ENCODE measurements at regions not wholly inside any gene's neighbourhood (a gene's known extent, or its start where the extent isn't known, plus 50 kb on each side); places are given as distances from the start of the nearest gene placed in this dataset.

DNA sequence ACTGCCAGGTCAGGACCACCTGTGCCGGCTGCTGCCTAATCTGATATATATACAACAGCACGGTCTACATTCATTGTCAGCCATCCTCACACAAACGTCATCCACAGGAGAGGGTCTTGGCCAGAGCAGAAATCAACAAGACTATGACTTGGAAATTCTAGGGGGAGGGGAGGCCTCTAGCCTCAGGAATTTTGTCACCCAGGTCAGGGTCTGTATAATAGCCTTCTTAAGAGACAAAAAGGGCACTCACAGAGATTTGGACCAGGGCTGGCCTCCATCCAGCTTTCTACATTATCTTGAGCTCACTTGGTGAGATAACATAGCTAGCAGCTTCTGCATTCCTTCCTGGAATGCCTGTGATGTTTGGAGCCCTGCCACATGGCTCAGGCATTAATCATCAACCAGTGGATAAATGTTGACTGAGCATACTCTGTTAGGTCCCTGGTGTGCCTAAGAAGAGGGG is 50.4 kb upstream of the CTIF start (continued):
- TF ChIP-seq, protein P1, sequence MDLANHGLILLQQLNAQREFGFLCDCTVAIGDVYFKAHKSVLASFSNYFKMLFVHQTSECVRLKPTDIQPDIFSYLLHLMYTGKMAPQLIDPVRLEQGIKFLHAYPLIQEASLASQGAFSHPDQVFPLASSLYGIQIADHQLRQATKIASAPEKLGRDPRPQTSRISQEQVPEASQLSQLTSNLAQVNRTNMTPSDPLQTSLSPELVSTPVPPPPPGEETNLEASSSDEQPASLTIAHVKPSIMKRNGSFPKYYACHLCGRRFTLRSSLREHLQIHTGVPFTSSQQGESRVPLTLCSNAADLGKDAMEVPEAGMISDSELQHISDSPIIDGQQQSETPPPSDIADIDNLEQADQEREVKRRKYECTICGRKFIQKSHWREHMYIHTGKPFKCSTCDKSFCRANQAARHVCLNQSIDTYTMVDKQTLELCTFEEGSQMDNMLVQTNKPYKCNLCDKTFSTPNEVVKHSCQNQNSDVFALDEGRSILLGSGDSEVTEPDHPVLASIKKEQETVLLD (IDR thresholded peaks at IDR 0.05) = no peak
- TF ChIP-seq ZNF41 (CRISPR knock-in tag; conservative IDR thresholded peaks at IDR 0.05) = no peak
- no peak for TF ChIP-seq SP2 (IDR thresholded peaks at IDR 0.05; ENCODE audit: extremely low read depth, low read depth, low read length, poor library complexity, severe bottlenecking)
- TF ChIP-seq JUND (IDR thresholded peaks at IDR 0.05; ENCODE audit: borderline replicate concordance, low read depth, low read length) = peak; percentile 12; the same call in 1 of the 2 replicates
- no peak; the same call in 2 of the 3 replicates for TF ChIP-seq JUND (tag; IDR thresholded peaks at IDR 0.05; ENCODE audit: borderline replicate concordance, low read depth, low read length)
- no peak for TF ChIP-seq RBM14 (IDR thresholded peaks at IDR 0.05; ENCODE audit: borderline replicate concordance, insufficient read depth, low read depth, low read length)
- no peak for TF ChIP-seq CBFA2T2 (conservative IDR thresholded peaks at IDR 0.05)
- no peak for TF ChIP-seq ZC3H4 (CRISPR knock-in tag; IDR thresholded peaks at IDR 0.05; ENCODE audit: borderline replicate concordance)
- no peak for TF ChIP-seq CHD4 (IDR thresholded peaks at IDR 0.05; ENCODE audit: insufficient read depth, insufficient replicate concordance, low read depth, low read length, poor library complexity, severe bottlenecking)
- TF ChIP-seq RBFOX2 (IDR thresholded peaks at IDR 0.05; ENCODE audit: low read depth, low read length) = no peak
- TF ChIP-seq IRF2 (CRISPR knock-in tag; IDR thresholded peaks at IDR 0.05) = no peak
- TF ChIP-seq BACH1 (tag; IDR thresholded peaks at IDR 0.05) = no peak
- peak; percentile 78; the same call in 1 of the 2 replicates for TF ChIP-seq TEAD2 (tag; IDR thresholded peaks at IDR 0.05)
- TF ChIP-seq RCOR1 (IDR thresholded peaks at IDR 0.05; ENCODE audit: borderline replicate concordance in 1 of 2, low read depth in 2 of 2, low read length in 2 of 2) = 0 out of 4 replicates have a peak, but pooled peaks of 1 of the 2 experiments have one; percentile 35
- TF ChIP-seq CTBP1 (IDR thresholded peaks at IDR 0.05; ENCODE audit: borderline replicate concordance) = peak; percentile 77
- TF ChIP-seq ZKSCAN1 (IDR thresholded peaks at IDR 0.05; ENCODE audit: low read depth, low read length) = no peak
- no peak for TF ChIP-seq ZNF561 (CRISPR knock-in tag; conservative IDR thresholded peaks at IDR 0.05)
- no peak for TF ChIP-seq MCM3 (IDR thresholded peaks at IDR 0.05)
- TF ChIP-seq, protein P2, sequence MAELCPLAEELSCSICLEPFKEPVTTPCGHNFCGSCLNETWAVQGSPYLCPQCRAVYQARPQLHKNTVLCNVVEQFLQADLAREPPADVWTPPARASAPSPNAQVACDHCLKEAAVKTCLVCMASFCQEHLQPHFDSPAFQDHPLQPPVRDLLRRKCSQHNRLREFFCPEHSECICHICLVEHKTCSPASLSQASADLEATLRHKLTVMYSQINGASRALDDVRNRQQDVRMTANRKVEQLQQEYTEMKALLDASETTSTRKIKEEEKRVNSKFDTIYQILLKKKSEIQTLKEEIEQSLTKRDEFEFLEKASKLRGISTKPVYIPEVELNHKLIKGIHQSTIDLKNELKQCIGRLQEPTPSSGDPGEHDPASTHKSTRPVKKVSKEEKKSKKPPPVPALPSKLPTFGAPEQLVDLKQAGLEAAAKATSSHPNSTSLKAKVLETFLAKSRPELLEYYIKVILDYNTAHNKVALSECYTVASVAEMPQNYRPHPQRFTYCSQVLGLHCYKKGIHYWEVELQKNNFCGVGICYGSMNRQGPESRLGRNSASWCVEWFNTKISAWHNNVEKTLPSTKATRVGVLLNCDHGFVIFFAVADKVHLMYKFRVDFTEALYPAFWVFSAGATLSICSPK (IDR thresholded peaks at IDR 0.05; ENCODE audit: borderline replicate concordance) = no peak
- TF ChIP-seq NFIC (IDR thresholded peaks at IDR 0.05) = peak; percentile 56; the same call in 1 of the 2 replicates
- no peak for TF ChIP-seq ZBTB8A (IDR thresholded peaks at IDR 0.05; ENCODE audit: partially characterized antibody)
- no peak for TF ChIP-seq BCL6 (CRISPR knock-in tag; IDR thresholded peaks at IDR 0.05)
- TF ChIP-seq, protein P3, sequence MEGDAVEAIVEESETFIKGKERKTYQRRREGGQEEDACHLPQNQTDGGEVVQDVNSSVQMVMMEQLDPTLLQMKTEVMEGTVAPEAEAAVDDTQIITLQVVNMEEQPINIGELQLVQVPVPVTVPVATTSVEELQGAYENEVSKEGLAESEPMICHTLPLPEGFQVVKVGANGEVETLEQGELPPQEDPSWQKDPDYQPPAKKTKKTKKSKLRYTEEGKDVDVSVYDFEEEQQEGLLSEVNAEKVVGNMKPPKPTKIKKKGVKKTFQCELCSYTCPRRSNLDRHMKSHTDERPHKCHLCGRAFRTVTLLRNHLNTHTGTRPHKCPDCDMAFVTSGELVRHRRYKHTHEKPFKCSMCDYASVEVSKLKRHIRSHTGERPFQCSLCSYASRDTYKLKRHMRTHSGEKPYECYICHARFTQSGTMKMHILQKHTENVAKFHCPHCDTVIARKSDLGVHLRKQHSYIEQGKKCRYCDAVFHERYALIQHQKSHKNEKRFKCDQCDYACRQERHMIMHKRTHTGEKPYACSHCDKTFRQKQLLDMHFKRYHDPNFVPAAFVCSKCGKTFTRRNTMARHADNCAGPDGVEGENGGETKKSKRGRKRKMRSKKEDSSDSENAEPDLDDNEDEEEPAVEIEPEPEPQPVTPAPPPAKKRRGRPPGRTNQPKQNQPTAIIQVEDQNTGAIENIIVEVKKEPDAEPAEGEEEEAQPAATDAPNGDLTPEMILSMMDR (IDR thresholded peaks at IDR 0.05 in 2 of 3, conservative IDR thresholded peaks at IDR 0.05 in 1 of 3; ENCODE audit: insufficient read depth in 2 of 3, low read depth in 1 of 3, low read length in 3 of 3) = no peak
- TF ChIP-seq TCF7 (IDR thresholded peaks at IDR 0.05; ENCODE audit: borderline replicate concordance) = no peak

Data from K562 (cell line).